HG03520 (cell line): ENCODE measurements at regions not wholly inside any gene's neighbourhood (a gene's known extent, or its start where the extent isn't known, plus 50 kb on each side); places are given as distances from the start of the nearest gene placed in this dataset.

ENCODE experiments used
- ATAC-seq: cut with Tn5 transposase; IDR thresholded peaks from one replicate; pipeline ENCODE4 v1.9.1; 2021; ENCODE audit warnings: mild to moderate bottlenecking, moderate library complexity; ENCODE audit not compliant: unreplicated experiment

- ATAC-seq = no peak
Observed at GRCh38 chr4:74638689-74639088, 155.6 kb downstream of the BTC start.

- no peak for ATAC-seq
Observed at GRCh38 chr4:74640111-74640903, 154.0 kb downstream of the BTC start.

GRCh38 chr4:74642006-74642405 is 152.3 kb downstream of the BTC start:
- no peak for ATAC-seq

GRCh38 chr4:74649193-74649592 is 145.1 kb downstream of the BTC start:
- ATAC-seq = no peak

GRCh38 chr4:74651198-74651597 is 143.1 kb downstream of the BTC start:
- no peak for ATAC-seq

- ATAC-seq = no peak
Observed at GRCh38 chr4:74653331-74654229, 140.7 kb downstream of the BTC start.

GRCh38 chr4:74654230-74654681 is 140.1 kb downstream of the BTC start:
- no peak for ATAC-seq

GRCh38 chr4:74656596-74656995 is 137.7 kb downstream of the BTC start:
- ATAC-seq = no peak

- ATAC-seq = no peak
Observed at GRCh38 chr4:74658116-74658515, 136.2 kb downstream of the BTC start.

GRCh38 chr4:74659576-74660411 is 134.5 kb downstream of the BTC start:
- no peak for ATAC-seq

GRCh38 chr4:74660866-74661265 is 133.5 kb downstream of the BTC start:
- ATAC-seq = no peak

GRCh38 chr4:74661427-74662201 is 132.7 kb downstream of the BTC start:
- no peak for ATAC-seq

GRCh38 chr4:74663631-74664030 is 130.7 kb downstream of the BTC start:
- ATAC-seq = no peak

GRCh38 chr4:74665346-74665745 is 129.0 kb downstream of the BTC start:
- ATAC-seq = no peak

GRCh38 chr4:74665876-74666275 is 128.4 kb downstream of the BTC start:
- ATAC-seq = no peak

GRCh38 chr4:74667438-74667837 is 126.9 kb downstream of the BTC start:
- no peak for ATAC-seq

- ATAC-seq = no peak
Observed at GRCh38 chr4:74667944-74668343, 126.4 kb downstream of the BTC start.

GRCh38 chr4:74669702-74670101 is 124.6 kb downstream of the BTC start:
- ATAC-seq = no peak

GRCh38 chr4:74670583-74670982 is 123.7 kb downstream of the BTC start:
- ATAC-seq = no peak

GRCh38 chr4:74671080-74671698 is 123.1 kb downstream of the BTC start:
- no peak for ATAC-seq
